GM13976 (cell line): ENCODE measurements at regions not wholly inside any gene's neighbourhood (a gene's known extent, or its start where the extent isn't known, plus 50 kb on each side); places are given as distances from the start of the nearest gene placed in this dataset.

Experiments
- DNase-seq: peaks from one replicate; pipeline ENCODE4 v3.0.0; 2012; ENCODE audit warnings: low spot score
- in situ Hi-C: fragments of 300-500 bp; cut with MboI; formaldehyde crosslinking; loops from one replicate; pipeline ENCODE4 v1.12.0; 2022; ENCODE audit warnings: low sequenced_read_pairs, mixed read lengths, inconsistent platforms; ENCODE audit not compliant: unreplicated experiment
- TF ChIP-seq, protein P1 (sequence below): IDR thresholded peaks from 2 replicates; pipeline ENCODE4 v1.5.1; 2012; ENCODE audit warnings: borderline replicate concordance, mild to moderate bottlenecking; ENCODE audit not compliant: insufficient read depth; ENCODE audit errors: extremely low read depth, missing control alignments, control extremely low read depth

DNA sequence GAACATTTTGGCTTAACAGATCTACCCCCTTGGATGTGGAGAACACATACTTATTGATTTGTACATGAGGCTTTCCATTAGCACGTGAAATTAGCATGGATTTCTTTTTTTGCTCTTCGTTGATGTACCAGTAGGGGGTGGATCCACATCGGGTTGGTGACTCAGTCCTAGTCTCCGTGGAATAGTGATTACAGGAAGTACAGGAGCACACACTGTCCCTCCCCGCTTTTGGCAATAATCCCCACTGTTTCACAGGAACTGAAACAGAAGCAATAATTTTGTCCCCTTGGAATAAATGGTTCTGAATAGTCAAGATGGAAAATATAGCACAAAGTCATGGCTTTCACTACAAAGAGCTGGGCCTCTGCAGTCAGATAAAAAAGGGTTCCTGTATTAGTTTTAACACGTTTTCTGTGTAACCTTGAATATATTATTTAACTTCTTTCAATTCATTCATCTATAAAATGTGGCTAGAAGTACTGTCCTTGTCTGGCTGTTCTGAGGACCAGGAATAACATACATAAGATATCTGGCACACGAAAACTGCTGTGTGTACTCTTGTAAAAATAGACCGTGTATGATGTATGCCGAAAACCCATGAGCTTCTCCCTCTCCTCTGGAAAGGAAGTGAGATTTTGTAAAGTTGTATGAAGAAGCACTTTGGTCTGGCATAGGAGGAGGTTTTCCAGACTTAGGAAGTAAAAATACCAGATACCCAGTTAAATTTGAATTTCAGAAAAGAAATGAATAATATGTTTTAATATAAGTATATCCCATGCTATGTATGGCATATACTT lies 229.2 kb downstream of the GALR1 start:
- TF ChIP-seq, protein P1, sequence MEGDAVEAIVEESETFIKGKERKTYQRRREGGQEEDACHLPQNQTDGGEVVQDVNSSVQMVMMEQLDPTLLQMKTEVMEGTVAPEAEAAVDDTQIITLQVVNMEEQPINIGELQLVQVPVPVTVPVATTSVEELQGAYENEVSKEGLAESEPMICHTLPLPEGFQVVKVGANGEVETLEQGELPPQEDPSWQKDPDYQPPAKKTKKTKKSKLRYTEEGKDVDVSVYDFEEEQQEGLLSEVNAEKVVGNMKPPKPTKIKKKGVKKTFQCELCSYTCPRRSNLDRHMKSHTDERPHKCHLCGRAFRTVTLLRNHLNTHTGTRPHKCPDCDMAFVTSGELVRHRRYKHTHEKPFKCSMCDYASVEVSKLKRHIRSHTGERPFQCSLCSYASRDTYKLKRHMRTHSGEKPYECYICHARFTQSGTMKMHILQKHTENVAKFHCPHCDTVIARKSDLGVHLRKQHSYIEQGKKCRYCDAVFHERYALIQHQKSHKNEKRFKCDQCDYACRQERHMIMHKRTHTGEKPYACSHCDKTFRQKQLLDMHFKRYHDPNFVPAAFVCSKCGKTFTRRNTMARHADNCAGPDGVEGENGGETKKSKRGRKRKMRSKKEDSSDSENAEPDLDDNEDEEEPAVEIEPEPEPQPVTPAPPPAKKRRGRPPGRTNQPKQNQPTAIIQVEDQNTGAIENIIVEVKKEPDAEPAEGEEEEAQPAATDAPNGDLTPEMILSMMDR, result no peak
- in situ Hi-C loops, result no loop called here
- no peak for DNase-seq

DNA sequence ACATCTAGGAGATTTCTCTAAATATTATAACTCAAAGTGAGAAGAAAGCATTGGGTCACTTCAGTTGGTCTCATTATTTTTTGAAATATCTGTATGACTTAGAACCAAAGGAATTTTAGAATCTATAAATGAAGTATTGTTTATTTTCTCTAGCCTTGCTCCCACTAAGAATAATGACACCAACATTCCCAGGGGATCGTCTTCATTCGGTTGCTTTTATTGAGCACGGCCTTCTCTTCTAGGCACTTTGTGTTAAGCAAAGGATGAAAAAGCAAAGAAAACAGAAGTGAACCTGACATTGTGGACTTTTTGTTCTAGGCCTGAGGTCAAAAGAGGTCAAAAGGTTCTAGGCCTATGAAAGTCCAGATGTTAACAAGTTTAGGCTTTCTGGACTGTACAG lies 231.9 kb downstream of the GALR1 start:
- no peak for DNase-seq
- TF ChIP-seq, protein P1, result no peak
- in situ Hi-C loops, result no loop called here

DNA sequence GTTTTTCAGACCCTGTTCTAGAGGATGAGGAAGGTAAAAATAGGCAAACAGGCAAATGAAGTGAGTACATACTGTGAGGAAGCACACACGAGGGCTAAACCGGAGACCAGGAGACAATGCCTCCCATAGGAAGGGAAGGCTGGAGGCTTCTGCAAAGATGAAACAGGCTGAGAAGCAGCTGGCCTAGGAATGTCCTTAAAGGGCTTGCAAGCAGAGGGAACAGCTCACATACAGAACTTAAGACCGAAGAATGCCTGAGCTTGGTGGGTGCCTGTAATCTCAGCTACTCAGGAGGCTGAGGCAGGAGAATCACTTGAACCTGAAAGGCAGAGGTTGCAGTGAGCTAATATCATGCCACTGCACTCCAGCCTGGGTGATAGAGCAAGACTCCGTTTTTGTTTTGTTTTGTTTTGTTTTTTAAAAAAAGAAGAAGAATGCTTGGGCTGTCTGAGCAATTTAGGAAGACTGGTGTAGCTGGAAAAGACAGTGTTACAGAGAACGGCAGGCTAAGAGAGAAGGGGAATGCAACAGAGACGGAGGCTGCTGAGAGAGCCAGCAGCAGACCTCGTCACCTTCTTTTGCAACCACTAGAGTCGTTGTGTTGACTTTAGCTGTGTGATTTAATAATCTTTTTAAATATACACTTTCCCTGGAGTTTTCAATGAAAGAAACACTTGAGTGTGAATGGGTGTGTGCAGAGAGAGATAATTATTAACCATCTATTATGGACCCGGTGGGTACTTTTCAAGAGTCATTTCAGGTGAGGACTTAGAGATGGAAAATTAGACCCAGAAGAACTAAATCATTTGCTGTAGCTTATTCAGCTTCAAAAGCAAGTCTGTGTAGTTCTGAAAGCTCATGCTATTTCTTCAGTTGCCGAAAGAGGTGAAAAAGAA lies 232.8 kb downstream of the GALR1 start:
- TF ChIP-seq, protein P1, result no peak

DNA sequence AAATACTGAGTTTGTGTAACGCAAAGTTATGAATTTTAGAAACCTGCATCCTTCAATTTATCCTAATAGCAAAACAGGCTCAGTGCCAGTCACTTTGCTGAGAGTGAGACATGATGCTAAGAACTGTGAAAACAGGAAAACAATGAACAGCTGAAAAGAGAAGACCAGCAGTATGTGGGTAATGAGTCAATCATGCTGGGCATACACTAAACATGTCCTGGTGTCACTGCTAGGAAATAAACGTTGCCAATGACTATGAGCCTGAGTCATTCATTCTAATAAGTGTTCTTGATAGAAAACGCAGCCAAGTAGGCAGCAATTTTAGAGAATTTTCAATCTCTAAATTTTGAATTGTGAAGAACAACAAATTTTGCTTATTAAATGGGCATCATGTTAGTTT lies 237.3 kb downstream of the GALR1 start:
- TF ChIP-seq, protein P1, result no peak
- DNase-seq, result no peak
- in situ Hi-C loops, result no loop called here

More for the DNA sequence above, 232.8 kb downstream of the GALR1 start:
- in situ Hi-C loops, result no loop called here
- no peak for DNase-seq

DNA sequence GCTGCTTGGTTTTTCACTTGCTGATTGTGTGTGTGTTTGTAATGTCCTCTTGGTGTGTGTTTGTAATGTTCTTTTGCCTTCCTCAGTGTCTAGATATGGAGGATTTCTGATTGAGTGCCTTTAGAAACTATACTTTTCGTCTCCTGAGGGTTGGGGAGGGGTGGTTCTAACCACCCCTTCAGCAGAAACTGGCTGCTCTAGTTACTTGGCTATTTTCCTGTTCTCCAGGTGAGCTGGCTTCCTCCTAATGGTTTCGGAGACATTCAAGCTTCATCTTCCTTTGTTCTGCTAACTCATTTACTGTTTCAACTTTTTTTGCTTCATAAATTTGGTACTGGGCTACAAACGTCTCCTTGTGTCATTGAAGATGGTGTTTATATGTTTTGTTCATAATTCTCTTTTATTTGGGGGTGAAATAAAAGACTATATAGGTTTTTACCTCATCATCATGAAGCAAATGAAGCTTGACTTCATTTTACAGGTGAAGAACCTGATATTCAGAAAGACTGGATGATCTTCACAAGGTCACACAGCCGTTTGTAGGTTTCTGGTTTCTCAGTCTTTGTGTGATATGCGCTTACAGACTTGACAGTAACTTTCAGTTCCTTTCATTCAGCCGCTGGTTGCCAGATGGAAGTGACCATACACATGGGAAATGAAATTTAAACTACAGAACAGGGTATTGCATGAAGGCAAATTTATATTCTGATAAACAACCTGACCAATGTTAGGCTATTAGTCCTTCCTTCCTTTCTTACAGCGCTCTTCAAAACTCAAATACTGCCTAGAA lies 238.5 kb downstream of the GALR1 start:
- DNase-seq, result no peak
- in situ Hi-C loops, result no loop called here
- TF ChIP-seq, protein P1, result no peak

DNA sequence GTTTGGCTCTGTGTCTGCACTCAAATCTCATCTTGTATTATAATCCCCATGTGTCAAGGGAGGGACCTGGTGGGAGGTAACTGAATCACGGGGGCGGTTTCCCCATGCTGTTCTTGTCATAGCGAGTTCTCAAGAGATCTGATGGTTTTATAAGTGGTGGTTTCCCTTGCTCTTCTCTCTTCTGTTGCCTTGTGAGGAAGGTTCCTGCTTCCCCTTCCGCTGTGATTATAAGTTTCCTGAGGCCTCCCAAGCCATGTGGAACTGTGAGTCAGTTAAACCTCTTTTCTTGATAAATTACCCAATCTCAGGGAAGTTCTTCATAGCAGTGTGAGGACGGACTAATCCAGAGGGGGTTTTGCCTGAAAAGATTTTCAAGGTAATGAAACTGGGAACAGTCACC lies 245.4 kb downstream of the GALR1 start:
- in situ Hi-C loops, result no loop called here
- TF ChIP-seq, protein P1, result no peak
- DNase-seq, result no peak
